ENCODE measurements at regions not wholly inside any gene's neighbourhood (a gene's known extent, or its start where the extent isn't known, plus 50 kb on each side); places are given as distances from the start of the nearest gene placed in this dataset.
"Not testable (repeated sequence)": the region's sequence is repeated elsewhere in the genome, so short reads cannot be mapped to it uniquely, and the experiment has no call there.

GRCh38 chr16:87006789-87007745 lies 310.1 kb downstream of the C16orf95 start:
- no peak for FAIRE-seq

- no peak for FAIRE-seq
Measured at GRCh38 chr16:87007907-87008306, 309.3 kb downstream of the C16orf95 start.

GRCh38 chr16:87008664-87009063 lies 308.5 kb downstream of the C16orf95 start:
- no peak for FAIRE-seq

GRCh38 chr16:87012954-87013938 lies 303.9 kb downstream of the C16orf95 start:
- FAIRE-seq, result no peak

- no peak for FAIRE-seq
Measured at GRCh38 chr16:87014112-87014511, 303.1 kb downstream of the C16orf95 start.

GRCh38 chr16:87015021-87015420 lies 302.2 kb downstream of the C16orf95 start:
- FAIRE-seq, result no peak

- no peak for FAIRE-seq
Measured at GRCh38 chr16:87016046-87017035, 300.9 kb downstream of the C16orf95 start.

GRCh38 chr16:87017371-87018012 lies 299.7 kb downstream of the C16orf95 start:
- no peak for FAIRE-seq

- no peak for FAIRE-seq
Measured at GRCh38 chr16:87025676-87026075, 291.5 kb downstream of the C16orf95 start.

- FAIRE-seq, result no peak
Measured at GRCh38 chr16:87027056-87027616, 290.1 kb downstream of the C16orf95 start.

GRCh38 chr16:87028481-87029320 lies 288.5 kb downstream of the C16orf95 start:
- FAIRE-seq, result no peak

- FAIRE-seq, result no peak
Measured at GRCh38 chr16:87032554-87032953, 284.6 kb downstream of the C16orf95 start.

- FAIRE-seq, result no peak
Measured at GRCh38 chr16:87033021-87033471, 284.1 kb downstream of the C16orf95 start.

GRCh38 chr16:87033541-87034300 lies 283.5 kb downstream of the C16orf95 start:
- FAIRE-seq, result no peak

- FAIRE-seq, result no peak
Measured at GRCh38 chr16:87034317-87034716, 282.9 kb downstream of the C16orf95 start.

- no peak for FAIRE-seq
Measured at GRCh38 chr16:87035053-87035452, 282.1 kb downstream of the C16orf95 start.

GRCh38 chr16:87037012-87037411 lies 280.2 kb downstream of the C16orf95 start:
- FAIRE-seq, result no peak

- not testable (repeated sequence) for FAIRE-seq
Measured at GRCh38 chr16:87038528-87038927, 278.7 kb downstream of the C16orf95 start.
